COLO668 (cell line): ENCODE measurements at regions not wholly inside any gene's neighbourhood (a gene's known extent, or its start where the extent isn't known, plus 50 kb on each side); places are given as distances from the start of the nearest gene placed in this dataset.
A peak's percentile ranks its signal among the peaks of the same experiment; 100 is the strongest.

Experiments used
- DNase-seq: peaks from one replicate; lab custom pipeline; 2025; ENCODE audit not compliant: unreplicated experiment; lab: John Stamatoyannopoulos, UW

DNA sequence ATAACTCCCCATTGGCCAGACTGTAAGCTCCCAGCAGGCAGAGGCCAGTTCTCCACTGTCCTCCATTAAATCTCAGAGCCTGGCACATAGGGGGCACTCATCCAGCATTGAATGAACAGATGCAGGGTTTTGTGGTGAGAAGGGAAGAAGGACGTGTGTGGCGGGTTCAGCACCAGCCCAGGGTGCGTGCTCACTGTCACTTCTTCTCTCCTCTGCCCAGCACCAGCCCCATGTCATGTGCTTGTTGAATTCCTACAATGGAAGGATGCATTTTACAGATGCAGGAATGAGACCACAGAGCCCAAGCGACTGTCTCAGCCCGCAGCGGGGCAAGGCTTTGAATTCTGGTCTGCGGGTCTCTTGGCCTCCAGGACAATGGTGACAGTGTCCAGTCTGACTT is 149.9 kb downstream of the CEBPB start:
- no peak for DNase-seq

DNA sequence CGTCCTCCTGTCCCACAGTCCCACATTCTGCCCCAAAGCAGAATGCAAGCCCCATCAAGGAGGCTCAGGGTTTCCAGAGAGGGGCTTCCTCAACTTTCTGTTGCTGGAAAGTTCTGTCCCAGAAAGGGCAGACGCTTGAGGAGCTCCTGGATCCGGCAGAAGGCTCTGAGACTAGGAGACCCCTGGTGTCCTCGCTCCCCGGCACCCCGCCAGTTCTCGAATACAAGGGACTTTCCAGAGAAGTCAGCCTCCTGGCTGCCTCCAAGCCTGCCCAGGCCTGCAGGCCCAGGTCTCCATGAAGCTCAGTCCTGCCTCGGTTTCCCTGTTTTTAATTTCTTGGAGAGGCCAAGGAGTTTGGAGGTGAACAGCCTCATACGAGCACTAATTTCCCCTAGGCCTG is 150.4 kb downstream of the CEBPB start:
- DNase-seq: no peak

DNA sequence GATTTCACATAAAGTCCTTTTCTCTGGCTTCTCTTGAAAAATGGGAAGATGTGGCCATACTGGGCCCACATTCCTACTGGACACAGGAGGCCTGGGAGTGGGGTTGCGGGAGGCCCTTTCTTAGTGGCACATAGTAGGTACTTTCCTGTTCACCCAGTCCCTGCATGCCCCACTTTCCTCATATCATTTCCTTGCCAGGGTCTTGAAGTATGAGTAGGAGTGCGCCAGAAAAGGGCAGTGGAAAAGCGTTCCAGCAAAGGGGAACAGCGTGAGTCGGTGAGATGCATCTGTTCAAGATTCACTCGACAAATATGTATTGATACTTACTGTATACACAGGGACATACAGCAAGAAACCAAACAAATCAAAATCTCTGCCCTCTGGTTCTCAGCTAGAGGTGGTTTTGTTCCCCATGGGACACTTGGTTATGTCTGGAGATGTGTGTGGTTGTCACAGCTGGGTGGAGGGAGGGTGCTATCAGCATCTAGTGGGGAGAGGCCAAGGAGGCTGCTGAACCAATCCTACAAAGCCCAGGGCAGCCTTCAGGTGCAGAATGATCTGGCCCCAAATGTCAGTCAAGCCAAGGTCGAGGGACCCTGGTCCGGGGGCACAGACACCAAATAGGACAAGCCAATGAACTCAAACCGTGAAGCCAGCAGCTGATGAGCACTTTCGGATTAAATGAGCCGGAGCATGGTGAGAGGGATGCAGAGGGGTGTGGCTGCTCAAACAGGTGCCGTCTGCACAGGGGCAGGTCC is 151.4 kb downstream of the CEBPB start:
- peak; percentile 69 for DNase-seq

DNA sequence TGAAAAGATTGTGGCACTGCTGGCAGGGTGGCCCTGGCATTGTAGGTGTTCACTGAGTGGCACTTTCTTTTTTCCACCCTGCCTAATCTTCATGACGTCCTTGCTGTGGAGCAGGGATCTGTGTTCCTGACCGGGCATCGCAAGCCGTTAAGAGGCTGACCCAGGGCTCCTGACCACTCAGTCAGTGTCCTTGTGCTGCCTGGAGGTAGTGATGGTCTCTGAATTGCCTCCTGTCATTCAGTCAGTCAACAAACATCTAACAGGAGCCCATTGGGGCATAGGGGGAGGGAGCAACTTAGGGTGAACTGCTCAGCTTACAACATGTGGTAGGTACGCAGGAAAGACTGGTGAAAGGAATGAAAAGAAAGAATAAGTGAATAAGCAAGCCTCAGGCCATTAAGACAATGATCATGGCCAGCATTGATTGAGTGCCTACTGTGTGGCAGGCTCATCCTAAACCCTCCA is 152.0 kb downstream of the CEBPB start:
- DNase-seq: no peak

DNA sequence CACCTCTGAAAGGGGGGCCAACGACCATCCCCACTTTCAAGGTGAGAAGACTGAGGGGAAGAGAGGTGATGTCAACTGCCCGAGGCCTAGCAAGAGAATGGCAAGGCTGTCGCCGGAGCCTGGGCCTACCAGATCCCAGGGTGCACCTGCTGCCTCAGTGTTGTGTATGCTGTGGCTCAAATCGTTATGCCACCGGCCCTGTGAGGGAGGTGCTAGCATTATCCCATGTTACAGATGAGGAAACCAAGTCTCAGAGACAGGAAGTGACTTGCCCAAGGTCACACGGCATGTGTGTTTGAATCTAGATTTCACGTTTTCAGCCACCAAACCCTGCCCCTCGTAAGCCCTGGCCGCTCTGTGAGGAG is 152.5 kb downstream of the CEBPB start:
- no peak for DNase-seq

DNA sequence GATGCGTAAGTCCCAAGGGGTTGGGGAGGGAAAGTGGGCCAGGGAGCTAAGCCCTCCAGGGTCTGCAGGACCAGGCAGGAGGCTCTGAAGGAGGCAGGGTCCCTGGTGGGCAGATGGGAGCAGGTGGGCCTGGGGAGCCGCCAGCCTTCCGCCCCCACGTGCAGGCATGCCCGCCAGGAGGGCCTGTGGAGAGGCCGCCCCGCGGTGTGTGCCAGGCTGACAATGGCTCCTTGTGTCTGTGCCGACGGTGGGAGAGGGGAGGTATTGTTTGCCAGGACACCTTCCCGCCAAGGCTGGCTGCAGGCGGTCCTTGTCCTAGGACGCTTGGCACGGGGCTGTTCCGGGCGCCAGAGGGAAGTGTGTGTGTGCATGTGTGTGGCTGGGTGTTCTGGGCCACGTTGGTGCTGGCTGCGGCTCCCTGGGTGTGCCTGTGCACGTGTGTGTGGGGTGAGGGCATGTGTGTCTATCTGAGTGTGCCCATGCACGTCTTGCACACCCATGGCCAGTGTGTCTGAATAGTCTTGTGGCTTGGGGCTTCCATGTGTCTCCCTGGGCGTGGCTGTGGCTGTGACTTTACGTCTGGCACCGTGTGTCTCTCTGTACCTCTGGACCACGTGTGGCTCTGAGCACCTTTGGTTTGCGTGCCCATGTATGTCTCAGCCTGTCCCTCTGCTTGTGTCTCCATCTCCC is 153.0 kb downstream of the CEBPB start:
- DNase-seq: no peak

DNA sequence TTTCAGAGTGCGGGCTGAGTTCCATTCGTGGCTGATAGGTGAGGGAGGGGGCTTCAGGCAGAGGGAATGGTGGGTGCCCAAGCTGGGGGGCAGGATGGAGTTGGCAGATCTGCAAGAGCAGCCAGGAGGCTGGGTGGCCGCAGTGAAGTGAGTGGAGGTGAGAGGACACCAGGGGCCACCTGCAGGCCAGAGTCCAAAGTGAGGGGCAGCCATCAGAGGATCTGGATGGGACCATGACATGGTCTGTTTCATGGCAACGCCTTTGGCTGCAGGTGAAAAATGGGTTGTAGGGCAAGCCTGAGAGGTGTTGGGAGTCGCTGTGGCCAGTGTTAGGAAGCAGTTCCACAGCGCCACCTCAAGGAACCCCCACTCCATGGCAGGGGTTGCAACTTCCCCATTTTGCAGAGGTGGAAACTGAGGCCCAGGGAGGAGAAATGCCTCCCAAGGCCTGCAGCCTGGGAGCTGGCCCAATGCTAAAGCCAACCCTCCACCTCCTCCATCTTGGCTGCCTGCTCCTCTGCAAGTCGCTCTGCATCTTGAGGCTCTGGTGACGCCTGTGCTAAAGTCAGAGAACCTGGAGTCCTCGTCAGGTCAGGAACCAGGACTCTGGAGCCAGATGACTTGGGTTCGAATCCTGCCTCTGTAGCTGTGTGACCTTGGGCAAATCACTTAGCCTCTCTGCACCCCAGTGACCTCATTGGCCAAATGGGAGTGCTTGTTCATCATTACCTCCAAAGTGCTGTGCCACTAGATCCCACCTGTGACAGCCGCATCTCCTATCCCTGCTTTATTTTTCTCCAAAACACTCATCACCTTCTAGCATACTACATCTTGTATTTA is 153.8 kb downstream of the CEBPB start:
- no peak for DNase-seq

DNA sequence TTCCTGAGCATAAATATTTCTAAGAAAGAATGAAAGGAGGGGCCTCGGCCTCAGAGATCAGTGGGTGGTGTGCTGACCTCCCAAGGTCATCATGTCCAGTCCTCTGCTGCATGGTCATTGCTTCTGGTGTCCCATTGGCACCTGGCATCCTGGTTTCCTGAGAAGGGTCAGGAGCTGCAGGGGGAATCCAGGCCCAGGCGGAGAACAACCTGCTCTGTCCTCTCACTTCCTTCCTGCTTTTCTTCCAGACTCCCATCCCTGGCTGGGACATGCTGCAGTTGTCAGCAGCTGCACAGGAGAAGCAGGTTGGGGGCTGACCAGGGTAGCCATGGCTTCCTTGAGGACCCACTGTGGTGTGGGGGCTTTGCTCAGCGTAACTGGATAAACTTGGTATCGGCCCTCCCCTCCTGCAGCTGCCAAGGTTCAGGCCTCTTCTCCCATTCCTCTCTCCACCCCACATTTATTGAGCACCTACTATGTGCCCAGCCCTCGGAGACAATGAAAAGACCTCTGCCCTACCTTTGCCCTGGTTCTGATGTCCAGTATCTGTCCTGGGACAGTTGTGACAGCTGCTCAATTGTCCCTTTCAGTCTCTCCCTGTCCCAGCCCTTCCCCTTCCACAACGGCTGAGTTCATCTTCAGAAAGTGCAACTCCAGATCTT is 155.2 kb downstream of the CEBPB start:
- no peak for DNase-seq

DNA sequence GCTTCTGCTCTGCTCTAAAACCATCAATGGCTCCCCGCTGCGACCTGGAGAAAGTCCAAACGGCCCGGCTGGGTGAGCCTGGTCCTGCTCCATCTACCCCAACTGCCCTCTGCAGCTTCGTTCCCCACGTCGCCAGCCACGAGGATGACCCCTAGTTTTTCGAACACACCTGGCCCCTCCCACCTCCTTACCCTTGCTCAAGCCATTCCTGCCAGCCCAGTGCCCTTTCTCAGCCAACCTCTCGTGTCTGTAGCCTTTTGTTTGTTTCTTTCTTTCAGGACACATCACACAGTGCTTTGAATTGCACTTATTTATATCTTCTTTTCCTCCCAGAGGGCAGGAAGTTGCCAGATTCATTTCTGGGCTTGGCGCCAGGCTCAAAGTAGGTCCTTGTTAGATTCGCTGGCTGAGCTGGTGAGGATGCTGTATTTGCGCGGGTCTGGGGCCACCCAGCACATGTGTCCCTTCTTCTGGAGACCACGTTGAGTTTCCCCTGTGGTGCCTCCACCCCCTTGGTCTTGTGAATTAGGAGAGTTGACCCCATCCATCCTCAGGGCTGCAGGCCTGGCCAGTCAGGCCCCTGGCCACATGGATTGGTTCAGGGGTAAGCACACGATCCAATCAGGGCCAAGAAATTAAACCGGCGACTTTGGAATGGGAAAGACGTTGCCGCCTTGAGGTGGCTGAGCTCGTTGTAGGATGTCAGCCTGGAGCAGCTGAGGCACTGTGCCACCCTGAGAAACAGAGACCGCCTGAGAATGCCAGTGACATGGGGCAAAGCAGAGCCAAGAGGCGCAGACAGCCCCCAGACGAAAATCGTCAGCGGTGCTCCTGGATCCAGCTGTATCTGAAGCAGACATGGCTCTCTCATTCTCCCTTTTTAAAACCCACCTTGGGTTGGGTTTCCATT is 156.0 kb downstream of the CEBPB start:
- peak; percentile 26 for DNase-seq

DNA sequence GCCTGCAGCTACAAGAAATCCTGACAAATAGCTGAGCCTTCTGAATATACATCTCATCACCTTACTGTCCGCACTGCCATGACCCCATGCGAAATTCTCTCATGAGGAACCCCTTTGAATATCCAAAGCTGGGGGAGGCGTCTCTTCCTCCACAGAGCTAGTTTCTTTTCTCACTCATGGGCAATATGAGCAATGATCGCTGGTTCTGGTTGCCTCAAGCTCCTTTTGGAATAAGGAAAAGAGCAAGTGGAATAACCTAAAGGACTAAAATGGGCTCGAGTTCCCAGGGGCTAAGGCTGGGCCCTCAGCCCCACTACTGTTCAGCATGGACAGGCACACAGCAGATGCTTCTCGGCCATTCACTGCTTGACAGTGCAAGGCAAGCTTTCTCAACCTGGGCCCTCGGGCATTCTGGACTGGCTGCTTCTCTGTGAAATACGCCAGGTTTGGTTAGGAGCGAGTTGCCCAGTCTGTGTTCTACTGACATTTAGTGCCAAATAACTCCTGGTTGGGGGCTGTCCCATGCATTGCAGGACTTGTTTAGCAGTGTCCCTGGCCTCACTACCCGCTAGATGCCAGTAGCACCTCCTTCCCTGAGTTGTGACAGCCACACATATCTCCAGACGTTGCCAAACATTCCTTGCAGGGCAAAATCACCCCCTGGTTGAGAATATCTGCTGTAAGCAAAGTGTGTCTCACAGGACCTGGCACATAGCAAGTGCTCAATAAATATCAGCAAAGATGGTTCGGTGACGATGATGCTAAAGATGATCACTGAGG is 156.8 kb downstream of the CEBPB start:
- no peak for DNase-seq

DNA sequence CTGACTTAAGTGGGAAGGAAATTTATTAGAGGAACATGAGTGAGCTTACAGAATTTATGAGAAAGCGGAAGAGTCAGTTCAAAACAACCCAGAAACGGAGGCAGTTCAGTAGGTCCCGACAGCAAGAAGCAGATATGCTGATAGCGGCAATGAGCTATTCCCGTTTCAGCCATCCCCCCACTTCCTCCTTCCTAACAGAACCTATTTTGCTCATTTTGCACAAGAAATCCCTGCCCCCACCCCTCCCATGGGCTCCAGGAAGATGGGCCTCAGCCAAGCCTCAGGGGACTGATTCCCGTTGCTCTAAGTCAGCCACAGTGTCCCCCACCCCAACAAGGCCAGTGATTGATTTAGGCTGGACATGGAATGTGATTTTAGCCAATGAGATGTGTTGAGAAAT is 157.5 kb downstream of the CEBPB start:
- DNase-seq: no peak

DNA sequence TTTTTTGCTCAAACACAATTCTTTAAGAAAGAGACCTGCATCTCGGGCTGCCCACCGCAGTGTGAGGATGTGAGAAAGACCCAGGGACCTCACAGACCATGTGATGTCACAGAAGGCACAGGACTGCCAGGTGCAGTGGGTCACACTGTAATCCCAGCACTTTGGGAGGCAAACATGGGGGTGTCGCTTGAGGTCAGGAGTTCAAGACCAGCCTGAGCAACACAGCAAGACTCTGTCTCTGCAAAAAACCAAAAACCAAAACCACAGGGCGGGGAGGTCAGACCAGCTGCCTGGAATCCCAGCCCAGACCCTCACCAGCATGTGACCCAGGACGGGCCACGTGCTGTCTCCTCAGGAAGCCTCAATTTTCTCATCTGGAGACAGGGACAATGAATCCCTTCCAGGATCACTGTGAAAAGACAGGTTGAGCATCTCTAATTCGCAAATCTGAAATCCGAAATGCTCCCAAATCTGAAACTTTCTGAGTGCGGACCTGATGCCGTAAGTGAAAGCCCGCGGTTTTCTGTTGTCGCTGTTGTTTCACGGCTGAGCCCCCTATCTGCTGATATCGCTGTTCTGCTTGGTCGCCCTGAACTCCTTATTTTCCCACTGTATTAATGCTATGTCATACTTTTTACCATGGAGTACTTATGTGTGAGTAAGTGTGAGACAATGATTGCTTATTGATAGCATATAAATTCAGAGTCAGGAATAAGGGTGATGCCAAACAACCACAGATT is 159.5 kb upstream of the PTPN1 start:
- DNase-seq: no peak

DNA sequence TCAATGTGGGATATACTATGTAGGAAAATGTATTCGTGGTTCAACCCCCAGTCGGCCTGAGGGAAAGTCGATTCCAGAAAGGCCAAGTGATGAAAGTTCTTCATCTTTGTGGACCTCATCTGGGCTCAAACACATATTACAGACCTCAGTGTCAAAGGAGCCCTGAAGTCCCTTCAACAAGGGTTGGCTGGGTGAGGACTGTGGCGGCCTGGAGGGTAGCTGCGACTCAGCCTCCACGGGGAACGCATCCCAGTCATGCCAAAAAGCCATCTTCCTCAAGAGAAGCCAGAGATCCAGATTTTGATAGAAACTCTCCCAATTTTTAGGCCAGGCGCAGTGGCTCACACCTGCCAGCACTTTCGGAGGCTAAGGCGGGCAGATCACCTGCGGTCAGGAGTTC is 158.6 kb upstream of the PTPN1 start:
- DNase-seq: no peak

DNA sequence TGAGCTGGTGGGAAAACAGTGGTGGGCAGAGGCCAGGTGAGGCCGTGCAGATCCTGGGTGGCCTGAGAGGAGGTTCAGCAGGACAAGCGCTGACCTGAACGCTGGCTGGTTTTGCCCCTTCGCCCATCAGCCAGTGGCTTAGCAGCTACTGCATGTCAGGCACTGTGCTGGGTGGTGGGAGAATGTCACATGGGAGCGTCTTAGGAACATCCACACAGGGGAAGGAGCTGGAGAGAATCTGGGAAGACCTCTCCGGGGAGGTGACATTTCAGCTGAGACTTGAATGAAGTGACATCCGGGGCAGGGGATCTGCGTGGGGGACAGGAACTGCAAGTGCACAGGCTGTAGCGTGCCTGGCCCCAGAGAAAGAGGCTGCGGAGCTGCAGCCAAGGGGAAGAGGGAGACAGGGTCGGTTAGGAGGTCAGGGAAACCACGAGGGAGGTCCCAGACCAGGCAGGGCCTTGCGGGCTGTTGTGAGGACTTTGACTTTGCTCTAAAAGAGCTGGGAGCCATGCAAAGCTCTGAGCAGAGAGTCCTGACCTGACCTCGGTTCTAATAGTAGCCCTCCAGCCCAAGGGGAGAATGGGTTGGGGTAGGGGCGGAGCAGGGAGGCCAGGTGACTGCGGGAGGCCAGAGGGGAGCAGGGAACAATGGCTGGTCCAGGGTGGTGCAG is 156.8 kb upstream of the PTPN1 start:
- DNase-seq: no peak

DNA sequence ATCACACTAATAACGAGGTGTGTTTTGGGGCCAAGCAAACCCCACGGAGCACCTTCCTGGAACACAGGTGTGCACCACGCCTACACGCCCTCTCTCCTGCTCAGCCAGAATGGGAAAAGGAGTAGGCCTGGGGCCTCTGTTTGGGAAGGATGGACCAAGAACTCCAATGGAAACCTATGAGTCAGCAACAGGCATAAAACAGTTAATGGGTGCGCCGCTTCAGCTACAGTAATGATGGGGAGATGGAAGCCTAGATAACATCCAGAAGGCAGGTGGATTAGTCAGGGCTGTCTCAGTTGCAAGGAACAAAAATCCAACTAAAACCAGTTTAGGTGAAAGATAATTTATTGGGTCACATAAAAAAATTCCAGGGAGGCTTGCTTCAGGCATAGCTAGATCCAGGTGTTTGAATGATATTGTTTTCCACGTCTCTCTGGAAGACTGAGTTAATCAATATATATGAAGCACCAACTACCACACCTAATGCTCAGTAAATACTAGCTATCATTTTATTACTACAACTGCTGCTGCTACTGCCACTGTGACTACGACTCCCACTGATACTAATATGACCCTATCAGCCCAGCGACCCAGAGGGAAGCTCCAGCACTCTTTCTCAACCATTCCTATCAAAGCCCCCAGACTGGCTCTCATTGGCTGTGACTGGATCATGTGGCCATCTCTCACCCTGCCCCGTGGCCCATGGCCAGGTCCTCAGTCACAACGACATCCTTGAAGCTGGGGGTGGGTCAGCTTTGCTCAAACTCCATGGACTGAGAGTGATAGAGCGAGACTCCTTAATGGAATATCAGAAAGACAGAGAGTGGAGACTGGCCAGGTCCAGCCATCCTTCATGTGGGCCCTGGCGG is 155.2 kb upstream of the PTPN1 start:
- no peak for DNase-seq

DNA sequence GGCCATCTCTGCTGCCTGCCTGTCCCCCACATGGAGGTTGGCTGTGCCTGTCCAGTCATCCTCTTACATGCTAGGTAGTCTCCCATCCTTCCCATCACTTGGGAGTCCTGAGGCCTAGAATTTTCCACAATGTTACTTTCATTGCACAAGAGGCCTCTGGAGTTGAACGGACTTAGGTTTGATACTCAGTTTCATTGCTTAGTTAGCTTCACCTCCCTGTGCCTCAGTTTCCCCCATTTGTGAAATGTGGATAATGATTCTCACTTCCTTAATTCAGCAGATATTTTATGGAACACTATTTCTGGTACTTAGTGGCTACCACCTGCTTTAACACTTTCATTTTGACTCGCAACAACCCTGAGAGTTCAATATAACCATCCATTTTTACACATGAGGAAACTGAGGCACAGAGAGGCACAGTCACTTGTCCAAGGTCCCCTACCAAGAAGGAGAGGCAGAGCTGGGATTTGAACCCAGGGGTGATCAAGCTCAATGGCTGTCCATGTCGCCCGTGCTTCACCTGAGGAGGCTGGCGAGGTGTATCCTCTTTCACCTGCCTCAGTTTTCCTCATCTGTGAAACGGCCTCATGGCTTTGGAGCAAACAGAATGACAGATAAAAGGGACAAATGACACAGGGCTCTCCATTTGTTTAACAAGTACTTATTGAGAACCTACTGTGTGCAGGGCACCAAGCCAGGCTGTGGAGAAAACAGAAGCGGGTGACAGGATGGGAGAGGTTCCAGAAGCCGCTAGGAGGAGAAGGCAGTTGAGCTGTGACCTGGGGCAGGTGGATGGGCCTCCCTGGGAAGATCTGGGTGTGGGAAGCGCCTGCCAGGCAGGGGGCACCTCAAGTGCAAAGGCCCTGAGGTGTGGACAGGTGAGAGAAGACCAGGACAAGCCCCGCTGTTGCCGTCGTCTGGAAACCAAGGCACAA is 154.3 kb upstream of the PTPN1 start:
- no peak for DNase-seq
